ENCODE measurements at regions not wholly inside any gene's neighbourhood (a gene's known extent, or its start where the extent isn't known, plus 50 kb on each side); places are given as distances from the start of the nearest gene placed in this dataset.
A peak's percentile ranks its signal among the peaks of the same experiment; 100 is the strongest.
"Not testable (repeated sequence)": the region's sequence is repeated elsewhere in the genome, so short reads cannot be mapped to it uniquely, and the experiment has no call there.

DNA sequence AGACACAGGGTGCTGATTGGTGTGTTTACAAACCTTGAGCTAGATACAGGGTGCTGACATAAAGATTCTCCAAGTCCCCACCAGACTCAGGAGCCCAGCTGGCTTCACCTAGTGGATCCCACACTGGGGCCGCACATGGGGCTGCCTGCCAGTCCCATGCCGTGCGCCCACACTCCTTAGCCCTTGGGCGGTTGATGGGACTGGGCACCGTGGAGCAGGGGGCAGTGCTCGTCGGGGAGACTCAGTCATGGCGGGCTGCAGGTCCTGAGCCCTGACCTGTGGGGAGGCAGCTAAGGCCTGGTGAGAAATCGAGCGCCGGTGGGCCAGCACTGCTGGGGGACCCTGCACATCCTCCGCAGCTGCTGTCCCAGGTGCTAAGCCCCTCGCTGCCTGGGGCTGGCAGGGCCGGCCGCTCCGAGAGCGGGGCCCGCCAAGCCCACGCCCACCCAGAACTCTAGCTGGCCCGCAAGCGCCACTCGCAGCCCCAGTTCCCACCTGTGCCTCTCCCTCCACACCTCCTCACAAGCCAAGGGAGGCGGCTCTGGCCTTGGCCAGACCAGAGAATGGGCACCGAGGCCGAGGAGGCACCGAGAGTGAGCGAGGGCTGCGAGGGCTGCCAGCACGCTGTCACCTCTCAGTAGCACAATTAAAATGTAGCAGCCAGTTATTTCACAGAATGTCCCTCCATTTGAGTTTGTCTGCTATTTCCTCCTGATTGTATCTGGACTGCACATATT is 76.1 kb upstream of the PNPLA4 start:
- no peak for DNase-seq (ENCODE audit: insufficient read length, low spot score)
- FAIRE-seq, result no peak
- TF ChIP-seq, protein P1, sequence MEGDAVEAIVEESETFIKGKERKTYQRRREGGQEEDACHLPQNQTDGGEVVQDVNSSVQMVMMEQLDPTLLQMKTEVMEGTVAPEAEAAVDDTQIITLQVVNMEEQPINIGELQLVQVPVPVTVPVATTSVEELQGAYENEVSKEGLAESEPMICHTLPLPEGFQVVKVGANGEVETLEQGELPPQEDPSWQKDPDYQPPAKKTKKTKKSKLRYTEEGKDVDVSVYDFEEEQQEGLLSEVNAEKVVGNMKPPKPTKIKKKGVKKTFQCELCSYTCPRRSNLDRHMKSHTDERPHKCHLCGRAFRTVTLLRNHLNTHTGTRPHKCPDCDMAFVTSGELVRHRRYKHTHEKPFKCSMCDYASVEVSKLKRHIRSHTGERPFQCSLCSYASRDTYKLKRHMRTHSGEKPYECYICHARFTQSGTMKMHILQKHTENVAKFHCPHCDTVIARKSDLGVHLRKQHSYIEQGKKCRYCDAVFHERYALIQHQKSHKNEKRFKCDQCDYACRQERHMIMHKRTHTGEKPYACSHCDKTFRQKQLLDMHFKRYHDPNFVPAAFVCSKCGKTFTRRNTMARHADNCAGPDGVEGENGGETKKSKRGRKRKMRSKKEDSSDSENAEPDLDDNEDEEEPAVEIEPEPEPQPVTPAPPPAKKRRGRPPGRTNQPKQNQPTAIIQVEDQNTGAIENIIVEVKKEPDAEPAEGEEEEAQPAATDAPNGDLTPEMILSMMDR (IDR thresholded peaks at IDR 0.05; ENCODE audit: insufficient read depth, missing control alignments), result no peak

DNA sequence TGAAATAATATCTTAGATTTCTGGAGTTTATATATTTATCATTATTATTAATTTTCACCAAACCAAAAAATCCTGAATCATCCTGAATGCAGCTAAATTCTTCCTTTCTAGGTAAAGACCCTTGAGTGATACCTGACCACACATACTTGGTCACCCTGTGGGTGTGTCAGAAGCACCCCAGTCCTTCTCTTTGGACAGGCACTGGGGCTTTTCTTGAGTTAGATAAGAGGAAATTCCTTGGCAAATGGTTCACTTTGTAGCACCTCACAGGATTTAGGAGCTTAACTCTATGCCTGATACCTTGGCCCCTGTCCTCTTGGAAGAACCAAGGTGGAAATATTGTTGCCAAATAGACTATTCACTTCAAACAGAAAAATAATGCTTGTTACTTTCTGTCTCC is 69.6 kb upstream of the PNPLA4 start:
- TF ChIP-seq, protein P1 (IDR thresholded peaks at IDR 0.05; ENCODE audit: insufficient read depth, missing control alignments), result no peak
- DNase-seq (ENCODE audit: insufficient read length, low spot score), result no peak
- peak; percentile 77 for FAIRE-seq

DNA sequence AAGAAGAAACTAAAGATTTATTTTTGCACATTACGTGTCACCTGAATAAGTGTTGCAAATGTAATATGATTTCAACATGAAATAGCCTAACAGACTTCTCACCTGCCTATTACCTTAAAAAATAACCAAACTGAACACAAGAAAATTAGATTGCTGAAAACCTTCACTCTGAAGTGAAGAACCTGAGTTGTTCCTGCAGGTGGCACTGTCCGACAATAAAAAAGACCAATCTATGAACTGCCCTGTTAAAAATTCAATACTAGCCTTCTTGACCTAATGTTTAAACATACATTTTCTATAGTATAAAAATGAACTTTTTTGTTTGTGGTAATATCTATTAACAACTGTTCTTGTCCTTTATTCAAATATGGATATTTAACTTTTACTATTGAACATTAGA is 69.2 kb upstream of the PNPLA4 start:
- FAIRE-seq (peak; percentile 44), DNase-seq (ENCODE audit: insufficient read length, low spot score) (no peak)
- TF ChIP-seq, protein P1 (IDR thresholded peaks at IDR 0.05; ENCODE audit: insufficient read depth, missing control alignments), result peak; percentile 46

DNA sequence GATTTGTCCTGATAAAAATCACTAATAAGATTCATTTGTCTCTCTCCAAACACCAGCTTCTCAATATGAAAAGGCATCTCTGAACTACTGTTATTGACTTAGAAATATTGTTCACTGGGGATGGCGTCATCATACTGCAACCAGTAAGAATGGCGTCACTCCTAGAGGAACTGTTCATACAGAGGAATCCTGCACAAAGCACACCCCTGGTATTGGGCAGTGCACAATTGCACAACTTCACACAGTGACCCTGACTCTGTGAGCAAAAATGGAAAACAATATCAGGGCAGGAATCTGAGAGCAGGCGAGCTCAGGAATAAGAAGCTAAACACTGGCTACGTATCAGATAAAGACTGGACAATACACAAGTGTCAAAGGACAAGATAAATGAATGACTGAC is 66.7 kb upstream of the PNPLA4 start:
- DNase-seq (ENCODE audit: insufficient read length, low spot score) (no peak), FAIRE-seq (no peak)
- TF ChIP-seq, protein P1 (IDR thresholded peaks at IDR 0.05; ENCODE audit: insufficient read depth, missing control alignments), result no peak

DNA sequence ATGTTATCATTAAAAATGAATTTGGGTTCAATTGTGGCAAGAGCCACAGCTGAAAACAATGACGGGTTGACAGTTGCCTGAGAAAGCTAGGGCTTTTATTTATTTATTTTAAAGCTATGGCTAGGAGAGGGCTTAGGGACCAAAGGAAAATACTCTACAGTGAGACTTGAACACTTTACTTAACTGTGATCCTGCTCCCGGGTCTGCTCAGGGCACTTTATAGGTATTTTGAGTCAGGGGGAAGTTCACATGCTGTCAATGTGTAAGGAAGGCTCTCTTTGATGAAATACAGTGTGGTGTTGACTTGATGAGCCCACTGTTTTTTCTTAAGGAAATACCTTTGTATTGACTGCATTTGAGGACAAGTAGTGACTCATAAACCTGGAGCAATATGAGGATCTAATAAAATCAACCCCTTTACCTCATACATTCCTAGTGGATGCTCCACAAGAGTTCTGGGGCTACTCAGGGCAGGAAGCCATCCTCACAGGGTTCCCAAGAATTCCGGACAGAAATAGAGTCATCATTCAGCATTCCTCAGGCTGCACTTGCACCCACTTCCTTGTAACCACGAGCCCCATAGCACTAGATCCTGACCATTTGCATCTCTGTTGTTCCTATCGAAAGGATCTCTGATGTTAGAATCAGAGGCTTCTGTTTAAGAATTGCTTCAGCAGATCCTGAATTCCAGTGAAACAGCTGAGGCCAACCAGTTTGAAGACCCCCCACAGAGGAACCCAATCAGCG is 61.0 kb upstream of the PNPLA4 start:
- not testable (repeated sequence) for DNase-seq (ENCODE audit: insufficient read length, low spot score)
- FAIRE-seq, result peak; percentile 81

DNA sequence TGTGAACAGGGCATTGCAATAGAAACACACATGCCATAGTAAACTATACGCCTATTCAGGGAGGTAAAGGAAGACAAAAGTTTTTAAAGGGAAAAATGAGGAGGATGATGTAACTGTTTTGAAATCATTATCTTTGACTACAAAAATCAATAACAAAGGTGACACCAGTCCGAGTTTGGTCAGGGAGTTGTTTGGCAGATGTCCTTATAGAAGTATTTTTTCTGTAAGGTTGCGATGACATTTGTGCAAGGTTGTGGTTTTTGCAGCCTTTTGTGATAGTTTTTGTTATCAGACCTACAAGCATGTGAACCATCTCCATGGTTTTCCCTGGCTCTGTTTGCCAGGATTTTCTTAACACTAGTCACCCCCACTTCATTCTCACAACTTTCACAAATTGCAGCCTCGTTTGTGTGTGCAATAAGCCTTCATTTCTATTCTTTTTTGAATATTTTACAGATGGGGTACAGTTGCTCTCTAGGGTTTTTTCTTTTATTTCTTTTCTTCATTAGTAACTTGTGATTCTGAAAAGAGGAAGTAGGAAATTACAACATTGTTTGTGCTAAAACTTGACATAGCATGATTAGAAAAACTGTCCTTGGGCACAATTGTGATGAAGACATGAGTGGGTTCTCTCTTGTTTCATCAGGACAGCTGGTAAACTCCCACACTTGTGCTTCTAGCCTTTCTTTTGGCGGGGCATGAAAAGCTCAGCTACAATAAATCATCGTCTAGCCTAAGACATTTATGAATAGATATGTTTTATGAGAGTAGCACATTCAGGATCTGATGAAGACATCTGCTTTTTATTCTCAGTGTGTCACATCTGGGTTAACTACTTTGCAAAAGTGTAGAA is 60.2 kb upstream of the PNPLA4 start:
- TF ChIP-seq, protein P1 (IDR thresholded peaks at IDR 0.05; ENCODE audit: insufficient read depth, missing control alignments), result no peak
- DNase-seq (ENCODE audit: insufficient read length, low spot score) (no peak), FAIRE-seq (no peak)

DNA sequence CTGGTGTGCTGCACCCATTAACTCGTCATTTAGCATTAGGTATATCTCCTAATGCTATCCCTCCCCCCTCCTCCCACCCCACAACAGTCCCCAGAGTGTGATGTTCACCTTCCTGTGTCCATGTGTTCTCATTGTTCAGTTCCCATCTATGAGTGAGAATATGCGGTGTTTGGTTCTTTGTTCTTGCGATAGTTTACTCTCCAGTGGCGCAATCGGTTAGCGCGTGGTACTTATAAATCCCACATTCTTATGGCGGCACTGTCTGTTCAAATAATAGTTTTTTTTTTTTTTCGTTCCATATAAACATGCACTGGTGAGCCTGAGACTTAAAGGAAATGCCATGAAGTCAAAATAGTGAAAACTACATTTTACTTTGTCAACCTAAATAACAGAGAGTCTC is 59.5 kb upstream of the PNPLA4 start:
- peak; percentile 80 for FAIRE-seq
- not testable (repeated sequence) for DNase-seq (ENCODE audit: insufficient read length, low spot score)
